HG02852 (cell line): ENCODE measurements at regions not wholly inside any gene's neighbourhood (a gene's known extent, or its start where the extent isn't known, plus 50 kb on each side); places are given as distances from the start of the nearest gene placed in this dataset.
"Not testable (repeated sequence)": the region's sequence is repeated elsewhere in the genome, so short reads cannot be mapped to it uniquely, and the experiment has no call there.

Experiments
- ATAC-seq: cut with Tn5 transposase; IDR thresholded peaks from one replicate; pipeline ENCODE4 v1.9.1; 2021; ENCODE audit warnings: mild to moderate bottlenecking, moderate library complexity; ENCODE audit not compliant: unreplicated experiment

GRCh38 chr1:239125027-239125426 is 261.3 kb upstream of the CHRM3 start:
- ATAC-seq, result no peak

GRCh38 chr1:239123260-239123659 is 263.1 kb upstream of the CHRM3 start:
- no peak for ATAC-seq

- ATAC-seq, result no peak
Observed at GRCh38 chr1:239112101-239112935, 274.1 kb upstream of the CHRM3 start.

- no peak for ATAC-seq
Observed at GRCh38 chr1:239107676-239108075, 278.7 kb upstream of the CHRM3 start.

- ATAC-seq, result not testable (repeated sequence)
Observed at GRCh38 chr1:239106689-239107088, 279.7 kb upstream of the CHRM3 start.

GRCh38 chr1:239098400-239099037 is 287.8 kb upstream of the CHRM3 start:
- ATAC-seq, result no peak

- ATAC-seq, result no peak
Observed at GRCh38 chr1:239091537-239091936, 294.8 kb upstream of the CHRM3 start.

GRCh38 chr1:239084459-239085080 is 301.8 kb upstream of the CHRM3 start:
- no peak for ATAC-seq

GRCh38 chr1:239081947-239082346 is 304.4 kb upstream of the CHRM3 start:
- ATAC-seq, result not testable (repeated sequence)

GRCh38 chr1:239067480-239067879 is 318.9 kb upstream of the CHRM3 start:
- ATAC-seq, result no peak

- ATAC-seq, result no peak
Observed at GRCh38 chr1:239067058-239067457, 319.3 kb upstream of the CHRM3 start.

- ATAC-seq, result no peak
Observed at GRCh38 chr1:239061770-239062169, 324.6 kb upstream of the CHRM3 start.

- ATAC-seq, result no peak
Observed at GRCh38 chr1:239058190-239058589, 328.2 kb upstream of the CHRM3 start.

- no peak for ATAC-seq
Observed at GRCh38 chr1:239056940-239057339, 329.4 kb upstream of the CHRM3 start.

- no peak for ATAC-seq
Observed at GRCh38 chr1:239053279-239053678, 333.1 kb upstream of the CHRM3 start.

- no peak for ATAC-seq
Observed at GRCh38 chr1:239049571-239049970, 336.8 kb upstream of the CHRM3 start.

GRCh38 chr1:239044829-239045228 is 341.5 kb upstream of the CHRM3 start:
- ATAC-seq, result no peak

- no peak for ATAC-seq
Observed at GRCh38 chr1:239040523-239040922, 345.8 kb upstream of the CHRM3 start.

- no peak for ATAC-seq
Observed at GRCh38 chr1:239031310-239031709, 355.1 kb upstream of the CHRM3 start.

GRCh38 chr1:239025997-239026694 is 360.2 kb upstream of the CHRM3 start:
- no peak for ATAC-seq

- no peak for ATAC-seq
Observed at GRCh38 chr1:239025223-239025622, 361.1 kb upstream of the CHRM3 start.
